ENCODE measurements at regions not wholly inside any gene's neighbourhood (a gene's known extent, or its start where the extent isn't known, plus 50 kb on each side); places are given as distances from the start of the nearest gene placed in this dataset.

DNA sequence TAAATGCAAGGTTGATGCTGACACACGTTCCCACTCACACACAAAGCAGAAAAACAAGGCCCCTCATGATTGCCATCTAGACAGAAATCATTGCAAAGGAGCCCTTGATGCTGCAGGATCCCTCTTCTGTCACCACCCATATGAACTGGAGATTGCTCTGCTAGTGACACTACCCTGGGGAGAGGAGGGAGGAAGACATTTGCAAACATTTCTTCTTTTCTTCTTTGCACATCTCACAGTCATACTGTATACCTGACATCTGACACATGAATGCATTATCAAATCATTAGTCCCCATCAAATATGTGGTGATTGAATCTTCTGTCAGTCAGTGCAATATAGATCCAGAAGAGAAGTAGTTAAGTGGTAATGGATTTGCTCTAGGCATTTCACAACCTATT lies 208.5 kb upstream of the E2F7 start:
- WGBS (ENCODE audit: insufficient coverage) = 43% methylated on average over 1 of the region's 1 CpG
- H3K9me3 ChIP-seq (ENCODE audit: control insufficient read depth, insufficient read depth, low read length) = no peaks in the 10 kb centered on the region
- intact Hi-C loops (cut with micrococcal nuclease) = no loop called here
- no peak overlapping the region for H3K4me3 ChIP-seq (ENCODE audit: low read length)
- no peaks in the 10 kb centered on the region for H3K4me1 Mint-ChIP-seq
- TF ChIP-seq CTCF (IDR thresholded peaks at IDR 0.05) = no peak
- no peak overlapping the region for H3K4me3 Mint-ChIP-seq
- H3K27ac Mint-ChIP-seq = no peak overlapping the region
- H3K27me3 Mint-ChIP-seq (ENCODE audit: low read depth in 2 of 2) = no peaks in the 10 kb centered on the region
- peaks cover 7% of the 10 kb centered on the region in 2 donors for H3K9me3 Mint-ChIP-seq
- no peaks in the 10 kb centered on the region for H3K36me3 ChIP-seq (ENCODE audit: control insufficient read depth, insufficient read depth, low read length)
- no peaks in the 10 kb centered on the region for H3K27me3 ChIP-seq (ENCODE audit: control insufficient read depth, insufficient read depth, low read length)
- ATAC-seq = no peak
- H3K4me1 ChIP-seq (ENCODE audit: control insufficient read depth, insufficient read depth, low read length) = no peaks in the 10 kb centered on the region
- H3K27ac ChIP-seq (ENCODE audit: low read length) = no peak overlapping the region
- H3K36me3 Mint-ChIP-seq = no peaks in the 10 kb centered on the region
- no peak for DNase-seq

GRCh38 chr12:77256956-77257355 lies 191.6 kb upstream of the E2F7 start:
- DNase-seq (no peak), ATAC-seq (no peak)
- Mint-ChIP-seq H3K4me1 (no peaks in the 10 kb centered on the region), H3K4me3 (no peak overlapping the region), H3K27ac (no peak overlapping the region), H3K27me3 (ENCODE audit: low read depth in 2 of 2) (no peaks in the 10 kb centered on the region), H3K9me3 (peaks cover 7 to 14% of the 10 kb centered on the region in 2 donors), H3K36me3 (no peaks in the 10 kb centered on the region)
- 78% methylated on average over 1 of the region's 1 CpG for WGBS (ENCODE audit: insufficient coverage)
- Histone ChIP-seq H3K36me3 (ENCODE audit: control insufficient read depth, insufficient read depth, low read length) (no peaks in the 10 kb centered on the region), H3K4me1 (ENCODE audit: control insufficient read depth, insufficient read depth, low read length) (no peaks in the 10 kb centered on the region), H3K27ac (ENCODE audit: low read length) (no peak overlapping the region), H3K27me3 (ENCODE audit: control insufficient read depth, insufficient read depth, low read length) (no peaks in the 10 kb centered on the region), H3K9me3 (ENCODE audit: control insufficient read depth, insufficient read depth, low read length) (no peaks in the 10 kb centered on the region), H3K4me3 (ENCODE audit: low read length) (no peak overlapping the region)
- intact Hi-C loops (cut with micrococcal nuclease) = no loop called here
- TF ChIP-seq CTCF (IDR thresholded peaks at IDR 0.05) = no peak

DNA sequence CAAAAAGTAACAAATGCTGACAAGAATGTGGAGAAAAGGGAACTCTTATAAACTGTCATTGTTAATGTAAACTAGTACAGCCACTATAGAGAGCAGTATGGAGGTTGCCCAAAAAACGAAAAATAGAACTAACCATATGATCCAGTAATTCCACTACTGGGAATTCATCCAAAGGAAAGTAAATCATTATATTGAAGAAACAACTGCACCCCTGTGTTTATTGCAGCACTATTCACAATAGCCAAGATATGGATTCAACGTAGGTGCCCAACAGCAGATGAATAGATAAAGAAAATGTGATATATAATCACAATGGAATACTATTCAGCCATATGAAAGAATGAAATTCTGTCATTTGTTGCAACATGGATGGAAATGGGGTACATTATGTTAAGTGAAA lies 188.0 kb upstream of the E2F7 start:
- Mint-ChIP-seq H3K9me3 (peaks cover 4 to 16% of the 10 kb centered on the region in 2 donors), H3K27me3 (ENCODE audit: low read depth in 2 of 2) (no peaks in the 10 kb centered on the region), H3K4me1 (no peaks in the 10 kb centered on the region), H3K36me3 (no peaks in the 10 kb centered on the region), H3K27ac (no peak overlapping the region), H3K4me3 (no peak overlapping the region)
- DNase-seq (no peak), ATAC-seq (no peak)
- Histone ChIP-seq H3K27me3 (ENCODE audit: control insufficient read depth, insufficient read depth, low read length) (no peaks in the 10 kb centered on the region), H3K4me1 (ENCODE audit: control insufficient read depth, insufficient read depth, low read length) (no peaks in the 10 kb centered on the region), H3K9me3 (ENCODE audit: control insufficient read depth, insufficient read depth, low read length) (no peaks in the 10 kb centered on the region), H3K27ac (ENCODE audit: low read length) (no peak overlapping the region), H3K4me3 (ENCODE audit: low read length) (no peak overlapping the region), H3K36me3 (ENCODE audit: control insufficient read depth, insufficient read depth, low read length) (no peaks in the 10 kb centered on the region)
- WGBS (ENCODE audit: insufficient coverage) = 70% methylated on average over 1 of the region's 2 CpGs
- intact Hi-C loops (cut with micrococcal nuclease) = no loop called here
- TF ChIP-seq CTCF (IDR thresholded peaks at IDR 0.05) = no peak

- ATAC-seq (no peak), DNase-seq (no peak)
- no CpG with 5 or more reads among the region's 2 CpGs for WGBS (ENCODE audit: insufficient coverage)
- Mint-ChIP-seq H3K36me3 (no peaks in the 10 kb centered on the region), H3K27me3 (ENCODE audit: low read depth in 2 of 2) (no peaks in the 10 kb centered on the region), H3K4me1 (no peaks in the 10 kb centered on the region), H3K27ac (no peak overlapping the region), H3K4me3 (no peak overlapping the region), H3K9me3 (peaks cover 4 to 12% of the 10 kb centered on the region in 2 donors)
- Histone ChIP-seq H3K9me3 (ENCODE audit: control insufficient read depth, insufficient read depth, low read length) (no peaks in the 10 kb centered on the region), H3K4me1 (ENCODE audit: control insufficient read depth, insufficient read depth, low read length) (no peaks in the 10 kb centered on the region), H3K27ac (ENCODE audit: low read length) (no peak overlapping the region), H3K4me3 (ENCODE audit: low read length) (no peak overlapping the region), H3K27me3 (ENCODE audit: control insufficient read depth, insufficient read depth, low read length) (no peaks in the 10 kb centered on the region), H3K36me3 (ENCODE audit: control insufficient read depth, insufficient read depth, low read length) (no peaks in the 10 kb centered on the region)
- intact Hi-C loops (cut with micrococcal nuclease) = no loop called here
- no peak for TF ChIP-seq CTCF (IDR thresholded peaks at IDR 0.05)
These were observed 186.4 kb upstream of the E2F7 start for GRCh38 chr12:77251799-77252198.
